ENCODE measurements at regions not wholly inside any gene's neighbourhood (a gene's known extent, or its start where the extent isn't known, plus 50 kb on each side); places are given as distances from the start of the nearest gene placed in this dataset.

- TF ChIP-seq CTCF (IDR thresholded peaks at IDR 0.05; ENCODE audit: insufficient read depth, low read depth, low read length) (no peak), EZH2 (IDR thresholded peaks at IDR 0.05; ENCODE audit: insufficient read depth, low read length) (no peak)
Measured at GRCh38 chr2:14749884-14750283, 117.4 kb downstream of the LRATD1 start.
